ENCODE measurements at regions not wholly inside any gene's neighbourhood (a gene's known extent, or its start where the extent isn't known, plus 50 kb on each side); places are given as distances from the start of the nearest gene placed in this dataset.

GRCh38 chr14:84003346-84003745 lies 1526.6 kb upstream of the FLRT2 start:
- Mint-ChIP-seq H3K27ac (no peak overlapping the region), H3K27me3 (no peaks in the 10 kb centered on the region), H3K36me3 (no peaks in the 10 kb centered on the region), H3K4me3 (no peak overlapping the region), H3K4me1 (no peaks in the 10 kb centered on the region), H3K9me3 (ENCODE audit: low read depth) (peaks cover 19% of the 10 kb centered on the region)
- DNase-seq: no peak
- CTCF ChIA-PET: no interaction called here
- no peak for ATAC-seq

- no peaks in the 10 kb centered on the region for H3K36me3 Mint-ChIP-seq
- CTCF ChIA-PET: no interaction called here
- H3K9me3 Mint-ChIP-seq (ENCODE audit: low read depth): peaks cover 13% of the 10 kb centered on the region
- no peak overlapping the region for H3K4me3 Mint-ChIP-seq
- no peaks in the 10 kb centered on the region for H3K27me3 Mint-ChIP-seq
- DNase-seq (no peak), ATAC-seq (no peak)
- no peak overlapping the region for H3K27ac Mint-ChIP-seq
- no peaks in the 10 kb centered on the region for H3K4me1 Mint-ChIP-seq
Measured at GRCh38 chr14:84006643-84007155, 1523.2 kb upstream of the FLRT2 start.

GRCh38 chr14:84013424-84013823 lies 1516.5 kb upstream of the FLRT2 start:
- Mint-ChIP-seq H3K27ac (no peak overlapping the region), H3K27me3 (no peaks in the 10 kb centered on the region), H3K36me3 (no peaks in the 10 kb centered on the region), H3K9me3 (ENCODE audit: low read depth) (peaks cover 12% of the 10 kb centered on the region), H3K4me3 (no peak overlapping the region), H3K4me1 (no peaks in the 10 kb centered on the region)
- no peak for ATAC-seq
- no peak for DNase-seq
- CTCF ChIA-PET: no interaction called here

GRCh38 chr14:84017495-84017894 lies 1512.4 kb upstream of the FLRT2 start:
- CTCF ChIA-PET: no interaction called here
- H3K27me3 Mint-ChIP-seq: no peaks in the 10 kb centered on the region
- H3K4me1 Mint-ChIP-seq: no peaks in the 10 kb centered on the region
- peaks cover 12% of the 10 kb centered on the region for H3K9me3 Mint-ChIP-seq (ENCODE audit: low read depth)
- no peak overlapping the region for H3K27ac Mint-ChIP-seq
- DNase-seq (no peak), ATAC-seq (no peak)
- H3K4me3 Mint-ChIP-seq: no peak overlapping the region
- H3K36me3 Mint-ChIP-seq: no peaks in the 10 kb centered on the region

GRCh38 chr14:84021433-84021832 lies 1508.5 kb upstream of the FLRT2 start:
- Mint-ChIP-seq H3K27me3 (no peaks in the 10 kb centered on the region), H3K9me3 (ENCODE audit: low read depth) (peaks cover 11% of the 10 kb centered on the region), H3K4me3 (no peak overlapping the region), H3K4me1 (no peaks in the 10 kb centered on the region), H3K36me3 (no peaks in the 10 kb centered on the region), H3K27ac (no peak overlapping the region)
- DNase-seq: no peak
- no peak for ATAC-seq
- CTCF ChIA-PET: no interaction called here

- Mint-ChIP-seq H3K9me3 (ENCODE audit: low read depth) (peaks cover 11% of the 10 kb centered on the region), H3K27ac (no peak overlapping the region), H3K36me3 (no peaks in the 10 kb centered on the region), H3K27me3 (no peaks in the 10 kb centered on the region), H3K4me3 (no peak overlapping the region), H3K4me1 (no peaks in the 10 kb centered on the region)
- ATAC-seq: no peak
- no peak for DNase-seq
- CTCF ChIA-PET: no interaction called here
Measured at GRCh38 chr14:84024231-84024820, 1505.6 kb upstream of the FLRT2 start.

GRCh38 chr14:84025106-84026012 lies 1504.6 kb upstream of the FLRT2 start:
- CTCF ChIA-PET: no interaction called here
- no peaks in the 10 kb centered on the region for H3K4me1 Mint-ChIP-seq
- no peak overlapping the region for H3K4me3 Mint-ChIP-seq
- ATAC-seq: no peak
- no peaks in the 10 kb centered on the region for H3K36me3 Mint-ChIP-seq
- H3K9me3 Mint-ChIP-seq (ENCODE audit: low read depth): peaks cover 14% of the 10 kb centered on the region
- H3K27me3 Mint-ChIP-seq: no peaks in the 10 kb centered on the region
- no peak overlapping the region for H3K27ac Mint-ChIP-seq
- DNase-seq: no peak

- CTCF ChIA-PET: no interaction called here
- DNase-seq (no peak), ATAC-seq (no peak)
- Mint-ChIP-seq H3K4me3 (no peak overlapping the region), H3K27me3 (no peaks in the 10 kb centered on the region), H3K4me1 (no peaks in the 10 kb centered on the region), H3K9me3 (ENCODE audit: low read depth) (peaks cover 11% of the 10 kb centered on the region), H3K27ac (no peak overlapping the region), H3K36me3 (no peaks in the 10 kb centered on the region)
Measured at GRCh38 chr14:84027351-84027750, 1502.6 kb upstream of the FLRT2 start.

GRCh38 chr14:84028080-84028604 lies 1501.8 kb upstream of the FLRT2 start:
- ATAC-seq (no peak), DNase-seq (no peak)
- CTCF ChIA-PET: no interaction called here
- H3K27ac Mint-ChIP-seq: no peak overlapping the region
- no peaks in the 10 kb centered on the region for H3K36me3 Mint-ChIP-seq
- no peaks in the 10 kb centered on the region for H3K4me1 Mint-ChIP-seq
- H3K9me3 Mint-ChIP-seq (ENCODE audit: low read depth): peaks cover 11% of the 10 kb centered on the region
- H3K27me3 Mint-ChIP-seq: no peaks in the 10 kb centered on the region
- H3K4me3 Mint-ChIP-seq: no peak overlapping the region

- Mint-ChIP-seq H3K9me3 (ENCODE audit: low read depth) (peaks cover 7% of the 10 kb centered on the region), H3K4me3 (no peak overlapping the region), H3K27me3 (no peaks in the 10 kb centered on the region), H3K4me1 (no peaks in the 10 kb centered on the region), H3K27ac (no peak overlapping the region), H3K36me3 (no peaks in the 10 kb centered on the region)
- DNase-seq (no peak), ATAC-seq (no peak)
- CTCF ChIA-PET: no interaction called here
Measured at GRCh38 chr14:84029246-84029645, 1500.7 kb upstream of the FLRT2 start.

GRCh38 chr14:84029720-84030119 lies 1500.2 kb upstream of the FLRT2 start:
- Mint-ChIP-seq H3K4me3 (no peak overlapping the region), H3K27me3 (no peaks in the 10 kb centered on the region), H3K9me3 (ENCODE audit: low read depth) (peaks cover 7% of the 10 kb centered on the region), H3K36me3 (no peaks in the 10 kb centered on the region), H3K27ac (no peak overlapping the region), H3K4me1 (no peaks in the 10 kb centered on the region)
- ATAC-seq (no peak), DNase-seq (no peak)
- CTCF ChIA-PET: no interaction called here

GRCh38 chr14:84036840-84037239 lies 1493.1 kb upstream of the FLRT2 start:
- CTCF ChIA-PET: no interaction called here
- peak; percentile 39 for ATAC-seq
- H3K27me3 Mint-ChIP-seq: no peaks in the 10 kb centered on the region
- no peak overlapping the region for H3K4me3 Mint-ChIP-seq
- H3K27ac Mint-ChIP-seq: no peak overlapping the region
- peaks cover 7% of the 10 kb centered on the region for H3K9me3 Mint-ChIP-seq (ENCODE audit: low read depth)
- peaks cover 6% of the 10 kb centered on the region for H3K4me1 Mint-ChIP-seq
- no peak for DNase-seq
- H3K36me3 Mint-ChIP-seq: no peaks in the 10 kb centered on the region

- no peaks in the 10 kb centered on the region for H3K36me3 Mint-ChIP-seq
- peaks cover 6% of the 10 kb centered on the region for H3K4me1 Mint-ChIP-seq
- H3K9me3 Mint-ChIP-seq (ENCODE audit: low read depth): peaks cover 11% of the 10 kb centered on the region
- CTCF ChIA-PET: no interaction called here
- no peak for DNase-seq
- ATAC-seq: no peak
- H3K27ac Mint-ChIP-seq: no peak overlapping the region
- H3K27me3 Mint-ChIP-seq: no peaks in the 10 kb centered on the region
- no peak overlapping the region for H3K4me3 Mint-ChIP-seq
Measured at GRCh38 chr14:84037593-84037992, 1492.4 kb upstream of the FLRT2 start.

GRCh38 chr14:84040101-84040500 lies 1489.8 kb upstream of the FLRT2 start:
- H3K4me1 Mint-ChIP-seq: peaks cover 6% of the 10 kb centered on the region
- H3K27ac Mint-ChIP-seq: no peak overlapping the region
- H3K4me3 Mint-ChIP-seq: no peak overlapping the region
- peaks cover 9% of the 10 kb centered on the region for H3K9me3 Mint-ChIP-seq (ENCODE audit: low read depth)
- no peaks in the 10 kb centered on the region for H3K27me3 Mint-ChIP-seq
- no peaks in the 10 kb centered on the region for H3K36me3 Mint-ChIP-seq
- DNase-seq (no peak), ATAC-seq (no peak)
- CTCF ChIA-PET: no interaction called here

All from activated CD8-positive, alpha-beta memory T cell treated with anti-CD3 and anti-CD28 coated beads, Interleukin-2, amount 10 ng/mL, durations not matched to agents 7 days and 5 days (primary cell).